ENCODE measurements at regions not wholly inside any gene's neighbourhood (a gene's known extent, or its start where the extent isn't known, plus 50 kb on each side); places are given as distances from the start of the nearest gene placed in this dataset.

DNA sequence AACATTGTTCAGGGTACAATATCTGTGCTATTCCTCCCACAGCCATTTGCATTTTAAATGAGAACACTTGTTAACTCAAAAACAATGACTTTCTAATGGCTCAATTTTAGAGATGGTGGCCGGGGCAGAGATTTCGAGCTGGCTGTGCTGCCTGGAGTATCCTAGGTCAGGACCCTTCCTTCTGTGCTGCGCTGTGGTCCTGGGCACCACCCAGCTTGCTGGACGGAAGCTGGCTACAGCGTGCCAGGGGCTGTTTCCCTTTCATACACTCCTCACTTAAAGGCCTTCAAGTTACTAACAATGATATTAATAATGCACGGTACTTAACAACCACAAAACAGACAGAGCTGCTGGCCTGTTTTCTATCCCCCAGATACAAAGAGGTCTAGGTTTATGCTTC is 194.4 kb upstream of the CST7 start:
- TF ChIP-seq CTCF (IDR thresholded peaks at IDR 0.05 in 8 of 11, conservative IDR thresholded peaks at IDR 0.05 in 3 of 11) (no peak), POLR2AphosphoS5 (IDR thresholded peaks at IDR 0.05) (peak in 2 of 3 donors; percentile 12 to 68), POLR2A (IDR thresholded peaks at IDR 0.05) (no peak)
